T-helper 2 cell (primary cell): ENCODE measurements at regions not wholly inside any gene's neighbourhood (a gene's known extent, or its start where the extent isn't known, plus 50 kb on each side); places are given as distances from the start of the nearest gene placed in this dataset.
"Not testable (repeated sequence)": the region's sequence is repeated elsewhere in the genome, so short reads cannot be mapped to it uniquely, and the experiment has no call there.

Experiments
- DNase-seq, 5 experiments: peaks; one replicate each; pipeline versions ENCODE4 v3.0.0 to v3.0.0-alpha.2; 2012 to 2022

- DNase-seq = no peak
Measured at GRCh38 chr6:160804639-160805038, 102.6 kb downstream of the PLG start.

DNA sequence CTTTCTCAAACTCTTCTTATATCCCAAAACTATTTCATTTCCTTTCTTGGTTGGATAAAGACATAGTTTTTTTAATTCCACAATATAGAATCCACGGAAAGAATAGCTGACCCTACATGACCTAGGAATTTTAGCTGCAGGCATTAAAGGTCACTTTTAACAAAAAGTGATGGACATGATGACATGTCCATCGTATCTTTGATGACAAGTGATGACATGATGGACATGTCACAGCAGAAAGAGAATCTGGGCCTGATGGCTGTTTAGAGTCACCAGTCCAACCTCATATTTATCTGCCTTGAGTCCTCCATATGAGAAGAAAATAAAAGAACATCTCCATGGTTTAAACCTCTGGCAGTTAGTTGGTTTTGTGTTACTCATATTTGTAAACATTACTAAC, 106.2 kb downstream of the PLG start:
- no peak for DNase-seq

GRCh38 chr6:160810238-160810637, 108.2 kb downstream of the PLG start:
- no peak for DNase-seq

DNA sequence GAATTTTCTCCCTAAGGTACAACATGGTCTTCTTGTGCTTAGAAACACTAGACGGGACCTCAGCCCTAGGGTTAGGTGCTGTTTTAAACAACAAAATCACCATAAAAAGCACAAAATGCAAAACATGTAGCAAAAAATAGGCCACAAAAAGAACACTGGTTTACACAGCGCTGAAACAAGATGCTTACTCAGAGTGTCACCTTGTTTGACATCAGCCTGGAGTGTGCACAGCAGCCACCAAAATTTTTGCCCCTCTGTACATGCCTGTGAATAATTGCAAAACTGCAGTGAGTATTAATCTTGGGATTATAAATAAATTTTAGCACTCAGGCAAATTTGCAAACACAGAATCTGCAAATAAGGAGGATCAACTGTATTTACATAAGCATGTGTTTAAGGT, 110.1 kb downstream of the PLG start:
- no peak for DNase-seq

DNA sequence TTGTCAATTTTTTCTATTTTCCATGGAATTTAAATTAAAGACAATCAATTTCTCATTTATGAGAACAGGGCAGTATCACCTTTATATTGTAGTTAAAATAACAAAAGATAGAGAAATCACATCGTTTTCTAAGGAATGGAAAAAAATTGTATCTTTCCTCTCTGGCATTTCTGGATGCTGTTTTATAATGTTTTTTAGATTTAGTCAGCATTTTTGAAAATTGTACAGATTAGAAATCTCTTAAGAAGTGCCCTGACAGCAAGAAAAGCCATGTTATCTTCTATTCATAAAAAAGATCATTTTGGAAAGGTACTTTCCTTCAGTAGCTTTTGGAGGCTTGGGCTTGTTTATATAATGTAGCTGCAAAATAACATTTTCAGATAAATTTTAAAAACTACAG, 116.9 kb downstream of the PLG start:
- DNase-seq = no peak

DNA sequence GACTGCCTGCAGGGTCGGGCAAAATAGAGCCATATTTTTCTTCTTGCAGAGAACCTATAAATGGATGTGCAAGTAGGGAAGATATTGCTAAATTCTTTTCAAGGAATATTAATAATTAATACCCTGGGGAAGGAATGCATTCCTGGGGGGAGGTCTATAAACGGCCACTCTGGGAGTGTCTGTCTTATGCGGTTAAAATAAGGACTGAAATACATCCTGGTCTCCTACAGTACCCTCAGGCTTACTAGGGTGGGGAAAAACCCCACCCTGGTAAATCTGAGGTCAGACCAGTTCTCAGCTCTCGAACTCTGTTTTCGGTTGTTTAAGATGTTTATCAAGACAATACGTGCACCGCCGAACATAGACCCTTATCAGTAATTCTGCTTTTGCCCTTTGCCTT, 118.6 kb downstream of the PLG start:
- not testable (repeated sequence) for DNase-seq

DNA sequence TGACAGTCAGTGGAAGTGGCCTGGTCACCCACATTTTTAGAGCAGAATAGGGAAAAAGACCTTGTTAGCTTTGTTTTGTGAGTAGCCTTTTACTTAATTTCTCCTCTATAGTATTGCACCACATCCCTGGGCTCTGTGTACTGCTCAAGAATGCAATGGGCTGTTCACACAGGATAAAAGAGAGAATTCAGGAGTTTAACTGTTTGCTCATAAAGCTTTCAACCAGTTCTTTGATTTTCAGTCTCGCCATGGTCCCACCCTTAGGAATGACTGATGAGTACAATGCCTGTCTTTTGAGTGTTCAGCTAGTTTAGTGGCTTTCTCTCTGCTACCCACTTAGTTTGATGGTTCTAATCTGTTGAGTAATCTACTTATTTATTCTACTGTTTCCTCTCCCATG, 129.7 kb downstream of the PLG start:
- DNase-seq = no peak

- no peak for DNase-seq
Measured at GRCh38 chr6:160832422-160832821, 130.4 kb downstream of the PLG start.

DNA sequence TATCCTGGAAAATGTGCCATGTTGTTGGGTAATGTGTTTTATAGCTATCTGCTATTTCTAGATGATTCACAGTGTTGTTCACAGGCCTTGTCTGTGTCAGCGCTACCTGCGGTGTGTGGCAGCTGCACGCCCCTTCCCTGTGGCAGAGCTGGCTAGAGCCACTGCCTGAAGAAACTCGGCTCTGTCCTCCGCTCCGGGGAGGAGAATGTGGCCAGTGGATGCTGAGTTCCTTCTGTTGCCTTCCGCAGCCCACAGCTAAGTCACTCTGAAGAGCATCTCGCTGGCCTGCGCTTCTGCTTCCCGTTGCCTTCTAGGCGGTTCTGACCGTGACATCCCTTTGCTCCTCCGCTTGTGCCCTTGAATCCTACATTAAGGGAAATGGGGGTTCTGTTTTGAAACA, 135.1 kb downstream of the PLG start:
- DNase-seq = peak in 1 of 5 experiments; percentile 4

GRCh38 chr6:160851031-160851430, 140.5 kb upstream of the MAP3K4 start:
- no peak for DNase-seq

DNA sequence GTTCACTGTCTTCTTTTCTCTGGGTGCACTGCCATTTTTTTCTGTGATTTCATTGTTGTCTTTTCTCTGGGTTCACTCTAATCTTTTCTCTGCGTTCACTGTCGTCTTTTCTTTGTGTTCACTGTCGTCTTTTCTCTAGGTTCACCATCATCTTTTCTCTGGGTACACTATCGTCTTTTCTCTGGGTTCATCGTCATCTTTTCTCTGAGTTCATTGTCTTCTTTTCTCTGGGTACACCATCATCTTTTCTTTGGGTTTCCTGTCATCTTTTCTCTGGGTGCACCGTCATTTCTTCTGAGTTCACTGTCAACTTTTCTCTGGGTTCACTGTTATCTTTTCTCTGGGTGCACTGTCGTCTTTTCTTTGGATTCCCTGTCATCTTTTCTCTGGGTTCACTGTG, 137.6 kb upstream of the MAP3K4 start:
- DNase-seq = no peak

GRCh38 chr6:160858886-160859285, 132.7 kb upstream of the MAP3K4 start:
- DNase-seq = no peak

GRCh38 chr6:160859822-160860221, 131.7 kb upstream of the MAP3K4 start:
- DNase-seq = no peak

DNA sequence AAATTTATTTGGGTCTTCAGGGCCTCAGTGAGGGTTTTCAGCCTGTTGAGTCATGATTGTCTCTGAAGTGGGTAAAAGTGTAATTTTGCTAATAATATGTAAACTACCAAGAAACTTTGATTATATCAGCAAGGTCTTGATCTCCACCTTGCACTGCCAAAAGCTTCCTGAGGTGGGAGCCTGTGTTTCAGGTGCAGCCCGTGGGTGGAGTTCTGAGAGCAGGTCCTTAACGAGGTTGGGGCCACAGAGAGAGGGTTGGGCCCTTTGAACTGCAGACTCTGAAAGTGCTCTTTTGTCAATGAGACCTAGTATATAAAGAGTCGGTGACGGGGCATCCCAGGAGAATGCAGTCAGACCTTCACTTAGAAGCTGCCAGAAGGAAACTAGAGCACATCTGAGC, 129.7 kb upstream of the MAP3K4 start:
- no peak for DNase-seq

DNA sequence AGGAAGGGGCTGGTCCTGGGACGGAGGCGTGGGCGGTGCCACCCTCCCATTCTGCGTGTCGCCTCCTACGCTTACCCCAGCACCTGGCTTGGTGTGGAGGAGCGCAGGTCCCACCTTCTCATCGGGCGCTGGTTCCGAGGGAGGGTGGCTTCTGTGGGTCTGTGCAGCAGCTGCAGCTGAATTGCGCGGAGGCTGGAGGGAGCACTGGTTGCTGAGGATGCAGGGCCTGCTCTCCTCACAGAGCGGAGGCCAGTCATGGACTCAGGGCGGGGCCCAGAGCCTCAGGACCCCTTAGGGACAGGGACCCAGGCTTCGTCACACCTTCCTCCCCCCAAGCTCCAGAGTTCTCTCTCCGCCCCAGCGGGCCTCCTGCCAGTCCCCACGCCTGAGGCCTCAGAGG, 127.8 kb upstream of the MAP3K4 start:
- no peak for DNase-seq

DNA sequence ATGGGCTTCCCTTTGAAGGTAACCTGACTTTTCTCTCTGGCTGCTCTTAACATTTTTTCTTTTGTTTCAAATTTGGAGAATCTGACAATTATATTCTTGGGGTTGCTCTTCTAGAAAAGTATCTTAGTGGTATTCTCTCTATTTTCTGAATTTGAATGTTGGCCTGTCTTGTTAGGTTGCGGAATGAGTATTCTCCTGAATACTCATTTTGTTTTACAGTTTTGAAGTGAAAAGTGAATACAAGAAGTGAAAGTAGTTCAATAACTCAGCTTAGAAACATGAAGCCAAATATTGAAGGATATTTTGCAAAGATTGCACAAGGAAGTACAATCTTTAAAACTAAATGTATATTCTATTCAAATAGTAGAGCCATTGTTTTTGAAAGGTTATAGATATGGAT, 120.2 kb upstream of the MAP3K4 start:
- no peak for DNase-seq

DNA sequence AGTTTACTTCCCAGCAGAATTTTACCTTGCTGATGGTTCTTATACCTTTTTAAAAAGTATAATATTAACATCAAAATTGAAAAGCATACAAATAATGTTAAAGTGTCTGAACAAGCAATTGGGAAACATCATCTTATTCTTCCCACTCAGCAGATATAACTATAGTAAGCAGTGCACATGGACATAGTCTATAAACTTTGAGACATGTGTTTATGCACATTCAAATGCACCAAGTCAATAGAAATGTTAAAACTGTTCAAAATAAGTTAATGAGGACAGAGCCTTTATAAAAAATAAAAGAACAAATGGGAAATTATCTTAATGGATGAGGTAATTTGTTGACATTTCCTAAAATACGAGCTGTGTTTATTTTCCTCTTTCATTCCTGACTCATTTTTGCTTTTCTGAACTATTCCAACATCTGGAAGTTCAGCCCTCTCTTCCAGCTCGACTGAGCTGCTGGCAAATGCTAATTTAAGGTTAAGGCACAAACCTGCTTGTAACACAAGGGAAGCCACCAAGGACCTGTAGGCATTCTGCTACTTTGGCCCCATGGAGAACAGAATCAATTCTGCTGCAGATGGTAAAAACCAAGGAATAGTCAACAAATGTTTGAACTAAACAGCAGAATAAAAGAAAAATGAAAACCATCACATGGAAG, 110.3 kb upstream of the MAP3K4 start:
- DNase-seq = no peak

- no peak for DNase-seq
Measured at GRCh38 chr6:160882006-160882405, 109.6 kb upstream of the MAP3K4 start.

DNA sequence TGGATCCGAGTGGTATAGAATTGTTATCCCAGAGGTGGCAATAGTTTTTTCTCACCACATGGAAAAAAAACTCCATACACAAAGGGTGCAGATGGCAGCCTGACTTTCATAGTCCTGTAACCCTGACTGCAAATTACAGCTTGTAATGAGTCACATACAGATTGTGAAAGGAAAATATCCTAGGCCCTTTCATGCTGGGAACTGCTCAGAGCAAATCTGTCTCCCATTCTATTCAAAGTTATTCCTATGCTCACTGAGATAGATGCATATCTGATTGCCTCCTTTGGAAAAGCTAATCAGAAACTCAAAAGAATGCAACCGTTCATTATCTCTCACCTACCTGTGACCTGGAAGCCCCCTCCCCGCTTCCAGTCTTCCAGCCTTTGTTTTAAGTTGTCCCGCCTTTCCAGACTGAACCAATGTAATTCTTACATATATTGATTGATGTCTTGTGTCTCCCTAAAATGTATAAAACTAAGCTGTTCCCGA, 108.7 kb upstream of the MAP3K4 start:
- DNase-seq = no peak

DNA sequence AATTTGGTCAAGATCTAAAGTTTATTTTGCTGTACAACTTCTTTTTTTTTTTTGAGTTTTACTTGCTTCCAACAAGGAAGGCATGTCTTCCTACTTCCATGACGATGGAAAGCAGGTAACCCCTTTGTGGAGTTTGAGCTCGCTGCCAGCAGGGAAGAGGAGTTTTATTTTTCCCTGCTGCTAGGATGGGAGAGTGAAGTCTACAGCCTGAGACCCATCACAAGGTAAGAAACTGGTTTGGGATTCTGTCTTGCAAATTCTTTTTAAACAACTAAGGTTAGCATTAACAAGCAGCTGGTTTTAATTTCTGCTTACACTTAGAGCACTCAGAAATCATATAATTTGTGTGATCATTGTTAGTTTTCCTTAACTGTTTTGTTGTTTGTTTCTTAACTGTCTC, 108.0 kb upstream of the MAP3K4 start:
- no peak for DNase-seq

- no peak for DNase-seq
Measured at GRCh38 chr6:160883999-160884398, 107.6 kb upstream of the MAP3K4 start.

DNA sequence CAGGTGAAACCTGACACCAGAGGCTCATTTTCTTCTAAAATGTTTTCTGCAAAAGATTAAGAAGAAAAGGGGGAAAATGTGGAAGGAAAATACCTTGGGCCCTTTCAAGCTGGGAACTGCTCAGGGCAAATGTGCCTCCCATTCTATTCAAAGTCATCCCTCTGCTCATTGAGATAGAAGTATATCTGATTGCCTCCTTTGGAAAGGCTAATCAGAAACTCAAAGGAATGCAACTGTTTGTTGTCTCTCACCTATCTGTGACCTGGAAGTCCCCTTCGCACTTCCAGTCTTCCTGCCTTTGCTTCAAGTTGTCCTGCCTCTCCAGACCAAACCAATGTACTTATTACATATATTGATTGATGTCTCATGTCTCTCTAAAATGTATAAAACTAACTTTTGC, 102.4 kb upstream of the MAP3K4 start:
- not testable (repeated sequence) for DNase-seq

- DNase-seq = no peak
Measured at GRCh38 chr6:160891690-160892089, 99.9 kb upstream of the MAP3K4 start.

DNA sequence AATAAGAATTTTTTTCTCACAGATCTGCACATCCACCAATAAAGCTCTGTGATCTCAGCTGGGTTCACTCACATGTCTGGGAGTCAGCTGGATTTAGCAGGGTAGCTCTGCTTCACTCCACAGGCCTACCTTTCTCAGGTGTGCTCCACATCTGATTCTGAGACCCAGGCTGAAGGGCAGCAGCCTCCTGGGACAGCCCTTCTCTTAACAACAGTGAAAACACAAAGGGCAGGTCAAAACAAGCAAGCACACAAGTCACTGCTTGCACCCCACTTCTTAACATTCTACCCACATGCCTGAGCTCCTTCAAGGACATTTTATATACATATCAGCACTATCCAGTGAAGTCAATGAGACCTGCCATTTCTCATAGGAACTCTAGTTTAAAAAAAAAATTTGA, 96.0 kb upstream of the MAP3K4 start:
- DNase-seq = no peak

GRCh38 chr6:160899671-160900430, 91.7 kb upstream of the MAP3K4 start:
- DNase-seq = no peak
